ENCODE measurements at regions not wholly inside any gene's neighbourhood (a gene's known extent, or its start where the extent isn't known, plus 50 kb on each side); places are given as distances from the start of the nearest gene placed in this dataset.

DNA sequence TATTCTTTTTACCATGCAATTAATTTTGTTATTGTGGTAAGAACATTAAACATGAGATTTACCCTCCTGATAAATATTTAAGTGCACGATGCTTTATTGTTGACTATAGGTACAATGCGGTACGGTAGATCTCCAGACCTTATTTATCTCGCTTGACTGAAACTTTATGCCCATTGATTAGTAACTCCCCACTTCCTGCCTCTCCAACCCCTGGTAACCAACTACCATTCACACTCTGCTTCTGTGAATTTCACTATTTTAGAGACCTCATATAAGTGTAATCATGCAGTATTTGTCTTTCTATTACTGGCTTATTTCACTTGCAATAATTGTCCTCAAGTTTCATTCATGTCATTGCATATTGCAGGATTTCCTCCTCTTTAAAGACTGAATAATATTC lies 195.7 kb upstream of the ID2 start:
- no peak for DNase-seq (ENCODE audit: low read depth, low spot score)

DNA sequence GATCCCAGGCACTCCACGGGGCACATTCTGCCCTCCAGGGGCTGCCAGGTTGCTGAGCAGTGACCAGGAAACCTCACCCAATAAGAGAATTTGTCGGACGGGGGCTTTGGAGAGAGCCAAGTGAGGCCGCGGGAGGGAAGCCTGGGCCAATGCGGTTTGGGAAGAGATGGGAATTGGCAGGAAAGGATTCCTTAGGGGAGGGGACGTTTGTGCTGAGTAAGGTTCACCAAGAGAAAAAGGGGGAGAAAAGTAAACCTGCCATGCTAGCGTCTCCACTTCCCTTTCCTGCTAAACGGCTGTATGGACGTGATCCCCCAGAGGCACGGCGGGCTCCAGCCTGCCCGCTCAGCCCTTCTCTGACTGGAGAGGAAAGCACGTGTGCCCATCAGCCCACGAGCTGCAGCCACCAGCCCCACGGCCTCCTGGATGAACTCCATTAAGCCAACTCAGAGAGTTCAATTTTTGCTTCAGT lies 194.4 kb upstream of the ID2 start:
- no peak for DNase-seq (ENCODE audit: low read depth, low spot score)

DNA sequence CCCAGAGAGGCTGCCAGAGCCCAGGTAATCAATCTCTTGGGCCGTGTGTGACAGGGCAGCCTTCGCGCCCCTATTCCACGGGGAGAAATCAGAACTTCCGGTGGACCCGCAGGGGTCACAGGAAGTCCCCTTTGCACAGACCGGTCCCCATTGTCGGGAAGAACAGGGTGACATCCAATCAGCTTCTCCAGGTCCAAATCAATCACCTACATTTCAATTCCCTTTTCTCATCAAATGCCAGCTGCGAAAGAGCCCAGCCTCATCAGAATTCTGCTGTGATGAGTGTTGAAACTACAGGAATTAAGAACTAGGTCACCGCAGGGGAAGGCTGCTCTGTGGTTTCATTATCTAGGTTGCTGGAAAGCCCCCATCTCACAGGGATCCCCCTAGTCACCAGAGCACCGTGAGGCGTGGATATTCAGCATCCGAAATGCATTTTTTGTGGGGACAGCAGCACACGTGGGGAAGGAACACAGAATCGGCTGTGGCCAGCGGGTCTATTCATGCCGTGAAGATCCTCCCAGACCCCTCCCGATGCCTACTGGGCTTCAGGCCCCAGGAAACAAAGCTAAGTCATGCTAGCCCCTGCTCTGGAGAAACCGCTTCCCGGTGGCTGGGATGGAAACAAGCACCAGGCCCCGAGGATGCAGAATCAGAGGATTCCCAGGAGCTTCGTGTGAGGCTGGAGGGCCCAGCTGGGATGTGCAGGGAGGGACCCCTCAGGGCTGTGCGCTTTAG lies 193.7 kb upstream of the ID2 start:
- no peak for DNase-seq (ENCODE audit: low read depth, low spot score)

DNA sequence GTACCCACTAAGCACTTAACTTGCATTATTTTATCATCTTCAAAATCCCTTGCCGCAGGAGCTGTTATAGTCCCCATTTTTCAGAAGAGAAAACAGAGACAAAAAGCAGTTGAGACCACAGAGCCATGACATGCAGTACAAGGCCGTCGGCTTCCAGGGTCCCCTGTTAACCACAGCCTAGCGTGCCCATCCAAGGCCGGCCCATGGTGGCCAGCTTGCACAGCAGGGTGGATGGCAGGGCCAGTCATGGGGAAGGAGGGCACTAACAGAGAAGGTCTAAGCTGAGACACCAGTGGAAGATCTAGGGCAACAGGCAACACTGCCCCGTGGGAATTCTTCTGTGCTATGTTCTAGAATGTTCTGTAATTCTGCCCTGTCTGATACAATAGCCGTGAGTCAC lies 192.6 kb upstream of the ID2 start:
- no peak for DNase-seq (ENCODE audit: low read depth, low spot score)

DNA sequence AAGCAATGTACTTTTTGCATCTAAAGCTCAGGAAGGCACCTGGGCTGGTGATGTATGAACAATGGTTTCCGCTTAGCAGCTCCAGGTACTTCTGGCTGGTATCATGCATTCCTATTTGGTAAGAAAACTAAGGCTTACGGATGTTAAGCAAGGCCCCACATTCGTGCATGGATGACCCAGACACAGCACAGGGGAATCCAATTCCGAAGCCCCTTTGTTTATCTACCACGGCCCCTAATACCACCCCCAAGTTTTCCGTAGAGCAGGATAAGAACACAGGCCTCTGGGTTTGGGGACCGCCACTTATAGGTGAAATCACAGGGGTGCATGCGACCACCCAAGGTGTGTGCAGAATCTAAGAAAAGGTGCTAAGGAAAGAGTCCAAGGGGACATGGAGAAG lies 192.1 kb upstream of the ID2 start:
- DNase-seq (ENCODE audit: low read depth, low spot score): no peak

DNA sequence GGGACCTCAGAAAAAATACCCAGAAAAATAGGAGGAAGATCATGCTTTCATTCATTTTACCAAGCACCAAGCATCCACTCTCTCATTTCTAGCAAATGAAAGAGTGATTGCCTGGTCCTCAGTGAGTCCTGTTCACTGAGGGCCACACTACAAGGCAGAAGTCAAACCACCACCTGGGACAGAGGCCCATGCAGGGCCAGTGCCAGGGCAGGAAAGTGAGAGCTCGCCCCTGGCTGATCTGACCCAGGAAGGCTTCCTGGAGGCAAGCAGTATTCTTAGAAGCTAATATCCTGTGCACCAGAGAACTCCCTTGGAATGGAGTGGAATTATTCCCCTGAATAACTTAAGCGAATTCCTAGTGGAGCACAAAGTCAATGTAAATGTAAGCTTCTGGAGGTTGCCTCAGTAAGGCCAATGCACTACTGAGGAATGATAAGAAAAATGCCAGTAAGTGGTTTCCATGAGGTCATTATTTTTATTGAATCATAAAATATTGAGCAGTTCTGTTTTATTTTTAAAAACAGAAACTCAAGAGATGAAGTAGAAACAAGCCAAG lies 191.6 kb upstream of the ID2 start:
- DNase-seq (ENCODE audit: low read depth, low spot score): no peak

DNA sequence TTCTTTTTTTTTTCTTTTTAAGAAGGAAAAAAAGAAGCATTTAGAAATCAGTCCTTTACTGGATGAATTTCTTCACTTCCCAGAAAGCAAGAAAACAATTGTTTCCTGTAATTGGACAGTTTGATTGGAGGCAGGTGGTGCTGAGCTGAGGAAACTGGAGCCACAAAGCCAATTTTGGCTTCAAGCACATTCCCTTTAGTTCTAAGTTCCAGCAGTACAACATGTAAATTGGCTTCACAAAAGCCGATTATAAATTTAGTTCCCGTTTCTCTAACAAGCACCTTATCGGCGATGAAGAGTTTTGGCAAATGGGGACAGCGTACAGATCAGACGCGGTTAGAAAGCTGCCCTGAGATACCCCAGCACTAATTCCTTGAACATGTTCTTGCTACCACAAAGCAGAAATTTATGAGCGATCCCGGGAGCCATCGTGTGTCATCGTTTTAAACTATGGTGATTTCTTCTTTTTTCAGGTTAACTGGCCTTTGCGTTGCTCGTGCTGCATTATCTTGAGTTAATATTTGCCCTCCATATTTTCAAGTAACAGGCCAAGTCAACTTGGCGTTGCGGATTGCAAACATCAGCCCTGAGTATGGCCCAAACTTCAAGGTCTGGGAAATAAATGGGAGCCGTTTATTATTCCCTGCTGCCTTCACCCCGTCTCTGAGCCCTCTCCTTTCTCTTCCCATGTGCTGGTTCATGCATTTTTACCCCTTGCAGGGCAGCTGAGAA lies 190.4 kb upstream of the ID2 start:
- DNase-seq (ENCODE audit: low read depth, low spot score): no peak

DNA sequence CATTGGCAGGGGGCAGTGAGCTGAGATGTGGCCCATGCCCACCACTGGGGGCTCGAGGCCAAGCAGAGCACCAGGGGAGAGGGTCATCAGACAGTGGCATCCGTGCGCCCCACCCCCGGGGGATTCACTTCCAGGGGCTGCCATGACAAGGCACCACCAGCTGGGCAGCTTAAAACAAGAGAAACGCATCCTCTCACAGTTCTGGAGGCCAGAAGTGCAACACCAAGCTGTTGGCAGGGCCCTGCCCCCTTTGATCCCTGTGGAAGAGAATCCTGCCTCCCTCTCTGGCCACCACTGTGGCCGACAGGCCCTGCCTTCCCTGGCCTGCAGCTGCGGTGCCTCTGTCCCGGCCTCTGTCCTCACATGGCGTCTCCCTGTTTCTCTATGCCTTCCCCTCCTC lies 187.7 kb upstream of the ID2 start:
- DNase-seq (ENCODE audit: low read depth, low spot score): no peak

DNA sequence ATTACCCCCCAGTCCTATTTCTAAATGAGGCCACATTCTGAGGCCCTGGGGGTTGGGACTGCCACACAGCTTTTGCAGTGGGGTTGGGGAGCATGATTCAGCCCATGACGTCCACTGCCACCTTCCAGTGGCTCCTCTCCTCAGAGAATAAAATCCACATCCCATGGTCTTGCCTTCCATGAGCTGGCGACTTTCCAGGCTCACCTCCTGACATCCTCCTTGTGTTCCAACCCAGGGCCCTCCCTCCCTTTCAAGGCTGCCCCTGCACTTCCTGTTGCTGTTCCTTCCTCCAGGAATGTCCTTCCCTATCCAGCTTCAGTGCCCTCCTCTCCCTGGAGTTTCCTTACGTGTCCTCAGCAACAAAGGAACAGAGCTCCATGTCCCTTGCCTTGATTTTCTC lies 187.3 kb upstream of the ID2 start:
- DNase-seq (ENCODE audit: low read depth, low spot score): no peak

DNA sequence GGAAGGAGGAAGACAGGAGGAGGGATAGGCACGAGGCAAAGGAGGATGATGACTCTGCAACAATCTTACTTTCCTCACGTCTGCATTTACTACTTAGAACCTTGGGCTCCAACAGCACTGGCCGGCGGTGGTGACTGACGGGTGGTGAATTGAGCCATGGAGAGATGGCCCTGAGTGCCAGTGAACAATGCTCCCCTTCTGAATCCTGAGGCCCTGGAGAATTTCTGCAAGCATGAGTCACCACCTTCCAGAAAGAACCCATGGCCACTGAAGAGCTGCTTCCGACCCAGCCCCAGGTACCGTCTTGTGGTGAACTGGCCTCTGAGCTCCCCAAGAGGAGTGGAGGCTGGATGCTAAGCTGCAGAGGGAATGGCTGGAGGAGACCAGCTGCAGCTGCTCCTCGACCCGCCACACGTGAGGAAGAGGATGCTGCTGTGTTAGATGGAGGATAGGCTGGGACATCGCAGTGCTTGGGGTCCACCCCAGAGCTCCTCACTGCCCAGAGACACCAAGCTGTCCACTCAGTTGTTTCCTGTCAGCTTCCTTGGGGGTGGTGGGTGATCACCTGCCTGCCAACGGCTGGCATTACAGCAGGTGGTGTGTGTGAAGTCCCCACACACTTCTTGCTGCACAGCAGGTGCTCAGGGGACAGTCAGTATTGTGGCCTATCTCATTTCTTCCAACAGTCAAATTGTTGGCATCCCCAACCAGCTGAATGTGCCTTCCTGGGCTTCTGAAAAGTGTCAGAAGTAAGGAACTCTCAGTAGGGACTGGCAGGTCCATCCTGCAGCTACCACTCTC lies 186.5 kb upstream of the ID2 start:
- DNase-seq (ENCODE audit: low read depth, low spot score): no peak

DNA sequence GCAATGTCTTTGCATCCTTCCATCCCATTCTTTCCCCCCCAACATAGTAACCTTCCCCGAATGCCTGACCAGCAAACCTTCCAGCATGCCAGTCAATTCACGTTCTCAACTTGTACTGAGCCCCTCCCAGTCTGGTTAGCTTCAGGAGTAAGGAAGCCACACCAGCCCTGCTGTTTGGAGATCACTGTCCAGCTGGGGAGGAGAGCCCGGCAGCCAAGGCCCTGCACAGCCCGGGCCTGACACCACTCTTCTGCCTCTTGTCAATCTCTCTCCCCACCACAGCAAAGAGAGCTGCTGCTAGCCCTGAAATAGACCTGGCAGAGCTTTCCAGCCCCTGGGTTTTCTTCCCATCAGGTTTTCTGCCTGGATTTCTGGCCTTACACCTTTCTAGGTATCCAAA lies 185.8 kb upstream of the ID2 start:
- no peak for DNase-seq (ENCODE audit: low read depth, low spot score)

DNA sequence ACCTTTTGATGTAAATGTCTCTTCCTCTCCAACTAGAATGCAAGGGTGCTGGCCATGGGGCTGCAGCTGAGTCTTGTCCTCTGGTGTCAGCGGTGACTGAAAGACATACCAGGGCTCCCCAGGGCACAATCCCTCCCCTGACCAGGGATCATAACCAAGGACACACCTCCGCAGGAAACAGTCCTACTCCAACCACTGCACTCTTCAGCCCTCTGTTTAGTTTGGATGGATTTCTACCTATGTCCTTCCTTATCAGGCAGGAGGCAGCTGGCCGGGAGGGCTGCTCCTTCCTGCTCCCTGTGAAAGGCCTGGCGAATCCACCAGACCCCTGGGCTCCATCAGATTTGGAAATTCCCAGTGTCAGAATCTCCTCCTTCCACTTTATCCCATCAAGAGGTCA lies 185.2 kb upstream of the ID2 start:
- DNase-seq (ENCODE audit: low read depth, low spot score): no peak

DNA sequence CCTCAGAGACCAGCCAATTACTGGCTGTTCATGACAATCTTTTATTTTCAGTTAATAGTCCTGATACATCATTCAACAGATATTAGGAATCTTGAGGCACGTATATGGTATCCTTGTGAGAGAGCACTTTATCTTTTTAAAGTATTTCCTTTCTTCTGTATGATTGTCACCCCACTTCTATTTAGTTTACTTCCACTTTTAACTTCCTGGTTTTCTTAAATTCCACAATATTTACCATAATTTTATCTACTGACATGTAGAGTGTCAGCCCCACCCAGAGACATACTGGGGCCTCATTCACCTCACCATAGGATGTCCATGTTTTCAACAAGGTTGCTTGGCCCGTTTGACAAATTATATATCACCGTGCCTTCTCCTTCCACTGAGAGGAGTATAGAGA lies 182.9 kb upstream of the ID2 start:
- DNase-seq (ENCODE audit: low read depth, low spot score): no peak

DNA sequence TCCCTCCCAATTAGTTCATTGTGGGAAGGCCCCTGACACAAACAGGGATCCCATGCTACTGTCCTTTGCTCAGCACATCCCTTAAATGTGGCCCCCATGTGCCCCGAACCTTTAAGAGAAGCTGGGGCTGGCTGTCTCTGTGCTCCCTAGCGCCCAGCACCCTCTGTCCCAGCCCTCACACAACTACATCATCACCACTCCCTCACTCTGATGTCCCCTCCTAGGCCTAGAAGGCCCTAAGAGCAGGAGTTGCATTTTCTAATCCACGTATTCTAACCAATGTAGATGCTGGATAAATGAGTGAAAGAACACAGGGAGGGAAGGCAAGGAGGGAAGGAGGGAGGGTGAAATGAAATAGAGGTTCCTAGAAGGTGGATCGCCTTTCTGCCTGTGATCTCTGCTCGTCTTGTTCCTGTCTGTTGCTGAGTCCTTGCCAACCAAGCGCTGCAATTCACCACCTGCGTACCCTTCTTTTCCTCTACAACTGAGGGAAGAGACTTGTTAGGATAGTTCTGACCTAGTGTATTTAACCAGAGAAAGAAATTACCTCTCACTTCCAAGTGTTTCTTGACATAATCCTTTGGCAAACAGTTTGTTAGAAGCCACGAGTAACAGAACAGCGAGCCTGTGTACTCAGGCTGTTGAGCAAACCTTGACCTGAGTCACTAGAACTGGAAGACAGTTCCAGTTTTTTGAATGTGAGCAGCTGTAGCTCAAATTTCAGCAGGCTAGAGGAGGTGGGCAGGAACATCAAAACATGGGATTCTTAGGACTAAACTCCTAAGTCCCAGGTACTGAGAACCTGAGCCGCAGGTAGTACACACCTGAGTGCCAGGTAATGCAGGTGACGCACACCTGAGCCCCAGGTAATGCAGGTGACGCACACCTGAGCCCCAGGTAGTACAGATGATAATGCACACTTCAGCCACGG lies 181.5 kb upstream of the ID2 start:
- DNase-seq (ENCODE audit: low read depth, low spot score): no peak

DNA sequence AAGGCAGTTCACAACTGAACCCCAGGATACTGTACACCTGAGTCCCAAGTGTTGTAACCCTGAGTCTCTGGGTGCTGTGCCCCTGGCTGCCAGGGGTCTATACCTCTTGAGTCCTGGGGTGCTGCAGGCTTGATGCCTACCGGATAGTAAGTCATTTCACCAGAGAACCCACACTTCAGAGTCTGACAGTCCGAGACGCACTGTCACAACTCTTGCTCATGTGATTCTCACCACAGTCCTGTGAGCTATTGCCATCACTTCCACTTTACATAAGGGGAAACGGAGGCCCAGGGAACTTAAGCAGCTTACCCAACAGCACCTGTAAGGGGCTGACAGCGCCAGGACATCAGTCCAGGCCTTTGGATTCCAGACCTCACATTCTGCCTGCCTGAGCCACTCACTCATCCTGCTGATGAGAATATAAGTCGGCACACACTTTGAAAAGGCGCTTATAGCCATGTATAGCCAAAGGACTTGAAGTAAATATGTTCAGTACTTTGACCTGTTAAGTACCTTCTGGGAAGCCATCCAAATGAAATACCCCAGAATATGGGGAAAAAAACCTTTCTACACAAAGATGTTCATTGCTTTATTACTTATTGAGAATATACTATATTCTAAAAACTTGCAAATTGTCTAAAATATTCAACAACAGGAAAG lies 180.7 kb upstream of the ID2 start:
- DNase-seq (ENCODE audit: low read depth, low spot score): no peak

DNA sequence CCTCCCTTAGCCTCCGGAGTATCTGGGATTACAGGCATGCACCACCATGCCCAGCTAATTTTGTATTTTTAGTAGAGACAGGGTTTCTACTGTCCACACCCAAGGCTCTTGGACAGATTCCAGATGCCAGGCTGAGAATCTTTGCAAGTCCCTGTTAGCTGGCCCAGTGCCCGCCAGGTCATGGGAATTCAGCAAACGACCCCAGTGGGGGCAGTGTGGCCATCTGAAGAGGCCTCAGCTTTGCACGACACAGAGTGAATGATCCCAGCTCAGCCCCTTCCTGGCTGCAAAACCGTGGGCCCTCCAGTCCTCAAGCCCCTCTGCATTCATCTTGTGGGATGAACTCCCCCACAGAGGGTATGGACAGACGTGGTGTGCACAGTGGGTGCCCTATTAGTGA lies 179.5 kb upstream of the ID2 start:
- no peak for DNase-seq (ENCODE audit: low read depth, low spot score)

DNA sequence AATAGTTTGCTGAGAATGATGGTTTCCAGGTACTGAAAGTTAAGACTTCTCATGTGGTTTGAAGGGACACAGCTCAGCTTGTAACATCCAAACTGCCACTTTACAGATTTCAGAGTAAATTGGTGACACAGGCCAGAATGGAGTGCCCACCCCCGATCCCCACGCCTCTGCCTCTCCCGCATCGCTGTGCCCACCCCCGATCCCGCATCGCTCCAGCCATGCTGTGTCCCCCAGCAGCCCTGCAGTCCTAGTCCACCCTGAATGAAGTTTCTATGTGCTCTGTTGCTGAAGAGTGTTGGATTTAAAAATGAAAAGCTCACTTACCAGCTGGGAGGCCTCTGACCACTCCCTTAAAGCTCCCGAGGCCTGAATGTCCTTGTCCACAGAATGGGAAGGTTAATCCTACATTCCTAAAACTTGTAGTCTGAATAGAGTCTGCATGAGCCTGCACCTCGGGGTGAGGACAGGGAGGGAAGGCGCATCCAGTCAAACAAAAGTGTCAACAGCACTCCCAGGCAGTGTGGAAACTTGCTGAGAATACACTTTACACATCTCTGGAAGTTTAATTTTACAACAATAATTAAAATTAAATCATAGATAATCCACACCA lies 176.4 kb upstream of the ID2 start:
- no peak for DNase-seq (ENCODE audit: low read depth, low spot score)

DNA sequence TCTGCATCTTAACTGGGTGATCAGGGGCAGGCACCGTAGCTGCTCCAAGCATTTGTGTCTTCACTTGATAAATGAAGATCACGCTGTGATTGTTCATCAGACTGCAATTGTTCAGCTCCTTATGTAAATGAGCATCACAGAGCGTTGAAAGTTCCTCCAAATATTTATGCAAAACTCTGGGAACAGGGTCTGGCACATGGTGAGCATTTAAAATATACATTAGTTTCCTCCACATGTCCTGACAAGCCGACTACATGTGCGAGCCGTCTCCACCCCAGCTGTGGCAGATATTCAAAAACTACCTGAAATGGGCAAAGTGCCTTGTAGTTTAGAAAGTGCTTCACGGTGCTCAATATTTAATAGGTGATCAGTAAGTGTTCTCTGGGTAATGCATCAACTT lies 175.1 kb upstream of the ID2 start:
- DNase-seq (ENCODE audit: low read depth, low spot score): no peak

DNA sequence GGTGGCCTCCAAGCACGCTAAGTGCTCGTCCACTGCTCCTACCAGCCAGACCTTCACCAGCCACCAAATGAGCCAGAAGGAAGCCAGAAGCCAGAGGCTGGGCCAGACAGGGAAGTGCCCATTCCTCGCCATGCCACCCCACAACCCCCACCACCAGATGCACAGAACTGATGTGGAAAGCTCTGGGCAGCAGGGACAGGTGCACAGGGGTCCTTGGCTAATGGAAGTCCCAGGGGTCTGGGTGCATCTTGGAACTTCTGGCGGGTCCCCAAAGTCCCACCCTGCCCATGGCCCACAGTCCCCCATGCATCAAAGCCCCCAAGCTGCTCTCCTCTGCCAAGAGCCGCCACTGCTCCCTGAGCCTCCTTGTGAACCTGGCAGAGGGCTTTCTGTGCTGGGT lies 173.1 kb upstream of the ID2 start:
- no peak for DNase-seq (ENCODE audit: low read depth, low spot score)

DNA sequence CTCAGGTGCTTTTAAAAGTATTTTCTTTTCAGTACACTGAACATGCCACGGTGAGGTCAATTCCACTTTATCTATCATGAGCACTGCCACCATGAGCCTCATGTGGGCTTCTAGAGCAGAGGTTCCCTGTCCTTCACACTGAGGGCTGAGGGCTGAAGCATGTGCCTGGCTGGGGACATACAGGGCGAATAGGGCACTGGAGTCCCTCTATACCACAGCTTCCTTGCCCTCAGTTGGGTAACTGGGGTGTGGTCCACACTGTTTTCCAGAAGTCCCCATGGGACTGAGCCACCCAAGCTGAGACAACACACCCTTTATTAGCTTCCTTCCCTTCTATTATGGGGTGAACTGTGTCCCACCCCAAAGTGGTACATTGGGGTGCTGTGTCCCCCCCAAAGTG lies 172.2 kb upstream of the ID2 start:
- no peak for DNase-seq (ENCODE audit: low read depth, low spot score)

All from iPS DF 19.7 (cell line).